C4-2B (cell line): ENCODE measurements at regions not wholly inside any gene's neighbourhood (a gene's known extent, or its start where the extent isn't known, plus 50 kb on each side); places are given as distances from the start of the nearest gene placed in this dataset.

Experiments
- CTCF ChIP-seq: fragments of 450-650 bp; conservative IDR thresholded peaks from 2 replicates; pipeline ENCODE4 v1.5.1; 2017; ENCODE audit warnings: mild to moderate bottlenecking
- ZFX ChIP-seq: fragments of 450-650 bp; IDR thresholded peaks from 2 replicates; pipeline ENCODE4 v1.6.1; 2017

- TF ChIP-seq CTCF (no peak), ZFX (no peak)
Observed at GRCh38 chr1:166766942-166767341, 72.3 kb upstream of the POGK start.
